AML-193 (cell line): ENCODE measurements at regions not wholly inside any gene's neighbourhood (a gene's known extent, or its start where the extent isn't known, plus 50 kb on each side); places are given as distances from the start of the nearest gene placed in this dataset.

Source experiments
- DNase-seq, 2 experiments: peaks; one replicate each; lab custom pipeline; 2025; lab: John Stamatoyannopoulos, UW

- no peak for DNase-seq
These were observed 73.4 kb upstream of the TP63 start for GRCh38 chr3:189557824-189558223.

- no peak for DNase-seq
These were observed 69.9 kb upstream of the TP63 start for GRCh38 chr3:189561256-189561655.

- DNase-seq, result no peak
These were observed 67.2 kb upstream of the TP63 start for GRCh38 chr3:189563853-189564563.

- no peak for DNase-seq
These were observed 64.5 kb upstream of the TP63 start for GRCh38 chr3:189566550-189567130.

- DNase-seq, result no peak
These were observed 63.9 kb upstream of the TP63 start for GRCh38 chr3:189567322-189567721.

GRCh38 chr3:189567766-189568420 lies 63.3 kb upstream of the TP63 start:
- no peak for DNase-seq

- no peak for DNase-seq
These were observed 62.2 kb upstream of the TP63 start for GRCh38 chr3:189568961-189569360.

- DNase-seq, result no peak
These were observed 61.7 kb upstream of the TP63 start for GRCh38 chr3:189569473-189569872.

GRCh38 chr3:189570916-189571315 lies 60.3 kb upstream of the TP63 start:
- DNase-seq, result no peak

GRCh38 chr3:189572249-189572648 lies 58.9 kb upstream of the TP63 start:
- no peak for DNase-seq

GRCh38 chr3:189573004-189573403 lies 58.2 kb upstream of the TP63 start:
- no peak for DNase-seq

GRCh38 chr3:189576486-189576885 lies 54.7 kb upstream of the TP63 start:
- DNase-seq, result no peak

GRCh38 chr3:189577050-189577951 lies 53.9 kb upstream of the TP63 start:
- DNase-seq, result no peak

- DNase-seq, result no peak
These were observed 51.0 kb upstream of the TP63 start for GRCh38 chr3:189580190-189580589.
